CD14-positive monocyte (primary cell): ENCODE measurements at regions not wholly inside any gene's neighbourhood (a gene's known extent, or its start where the extent isn't known, plus 50 kb on each side); places are given as distances from the start of the nearest gene placed in this dataset.

ENCODE experiments used
- DNase-seq, 3 donors: peaks; one replicate each; pipeline ENCODE4 v3.0.0-alpha.2; 2011 to 2022
- H2AFZ ChIP-seq: 2 replicates; pipeline ENCODE4 v1.6.0; 2012; ENCODE audit warnings: mild to moderate bottlenecking, low read depth, low read length, inconsistent platforms; ENCODE audit not compliant: insufficient read depth, poor library complexity, severe bottlenecking
- H3K27ac ChIP-seq, 2 donors: 1 replicate in 1 of 2; 2 replicates in 1 of 2; pipeline ENCODE4 v1.5.1; 2012 to 2013; ENCODE audit warnings: low read length in 2 of 2, control low read depth in 1 of 2, inconsistent platforms in 1 of 2, low read depth in 1 of 2, mild to moderate bottlenecking in 1 of 2
- H3K27me3 ChIP-seq, 2 donors: one replicate each; pipeline versions ENCODE4 v1.6.0 to v1.6.1; 2011 to 2013; ENCODE audit warnings: low read length in 2 of 2; ENCODE audit not compliant: control insufficient read depth in 2 of 2, insufficient read depth in 2 of 2
- H3K36me3 ChIP-seq, 2 donors: replicated peaks in 1 of 2; 1 replicate in 1 of 2; 2 replicates in 1 of 2; pipeline versions ENCODE4 v1.5.1 to v1.6.1; 2012 to 2013; ENCODE audit warnings: low read length in 2 of 2, control low read depth in 1 of 2, inconsistent platforms in 1 of 2, mild to moderate bottlenecking in 1 of 2; ENCODE audit not compliant: insufficient read depth in 2 of 2, control insufficient read depth in 1 of 2
- H3K4me1 ChIP-seq, 2 donors: 1 replicate in 1 of 2; 2 replicates in 1 of 2; pipeline versions ENCODE4 v1.5.1 to v1.6.1; 2012 to 2013; ENCODE audit warnings: low read length in 2 of 2, control low read depth in 1 of 2, inconsistent platforms in 1 of 2, mild to moderate bottlenecking in 1 of 2, moderate library complexity in 1 of 2; ENCODE audit not compliant: insufficient read depth in 2 of 2, control insufficient read depth in 1 of 2
- H3K4me2 ChIP-seq: replicated peaks from 2 replicates; pipeline ENCODE3; 2012; ENCODE audit warnings: low read length, moderate library complexity, mild to moderate bottlenecking; ENCODE audit not compliant: poor library complexity, severe bottlenecking; ENCODE audit errors: extremely low read depth
- H3K4me3 ChIP-seq, 3 experiments: fragments of 200-600 bp in 1 of 3; sonication (generic) in 1 of 3; replicated peaks in 1 of 3; 1 replicate in 2 of 3; 2 replicates in 1 of 3; pipeline ENCODE4 v1.5.1; 2011 to 2013; ENCODE audit warnings: low read length in 3 of 3, mild to moderate bottlenecking in 3 of 3, control low read depth in 2 of 3, low read depth in 2 of 3, inconsistent platforms in 1 of 3, moderate library complexity in 1 of 3
- H3K79me2 ChIP-seq: 2 replicates; pipeline ENCODE4 v1.6.0; 2012; ENCODE audit warnings: mild to moderate bottlenecking, control low read depth, inconsistent platforms, low read length, moderate library complexity; ENCODE audit not compliant: insufficient read depth
- H3K9ac ChIP-seq: 2 replicates; pipeline ENCODE4 v1.6.0; 2017; ENCODE audit warnings: low read length, mild to moderate bottlenecking; ENCODE audit not compliant: insufficient read depth, poor library complexity, severe bottlenecking
- H3K9me3 ChIP-seq, 2 donors: replicated peaks in 1 of 2; 1 replicate in 1 of 2; 2 replicates in 1 of 2; pipeline versions ENCODE4 v1.5.1 to v1.6.1; 2012 to 2013; ENCODE audit warnings: low read length in 2 of 2, control low read depth in 1 of 2; ENCODE audit not compliant: control insufficient read depth in 1 of 2, insufficient read depth in 1 of 2
- H4K20me1 ChIP-seq: 2 replicates; pipeline ENCODE4 v1.6.0; 2012; ENCODE audit warnings: mild to moderate bottlenecking, low read length, control low read depth, moderate library complexity; ENCODE audit not compliant: insufficient read depth
- H3K27ac Mint-ChIP-seq, 7 donors: one replicate each; pipeline ENCODE4 v1.8.0; 2020; ENCODE audit warnings: mild to moderate bottlenecking in 7 of 7, mixed read lengths in 7 of 7, moderate library complexity in 6 of 7, inconsistent platforms in 2 of 7
- H3K27me3 Mint-ChIP-seq, 3 donors: one replicate each; pipeline ENCODE4 v1.8.0; 2021 to 2022; ENCODE audit warnings: low read depth in 3 of 3, mild to moderate bottlenecking in 3 of 3, mixed read lengths in 3 of 3, moderate library complexity in 3 of 3, inconsistent platforms in 1 of 3
- H3K36me3 Mint-ChIP-seq, 2 donors: one replicate each; pipeline ENCODE4 v1.8.0; 2020; ENCODE audit warnings: mixed read lengths in 2 of 2, inconsistent platforms in 1 of 2, mild to moderate bottlenecking in 1 of 2
- H3K4me1 Mint-ChIP-seq: one replicate; pipeline ENCODE4 v1.8.0; 2020; ENCODE audit warnings: mild to moderate bottlenecking, mixed read lengths
- H3K4me3 Mint-ChIP-seq, 2 donors: one replicate each; pipeline ENCODE4 v1.8.0; 2020; ENCODE audit warnings: mild to moderate bottlenecking in 2 of 2, mixed read lengths in 2 of 2, moderate library complexity in 1 of 2
- H3K9me3 Mint-ChIP-seq, 7 donors: one replicate each; pipeline ENCODE4 v1.8.0; 2020 to 2022; ENCODE audit warnings: mixed read lengths in 7 of 7, mild to moderate bottlenecking in 6 of 7, moderate library complexity in 6 of 7, inconsistent platforms in 2 of 7
- CTCF ChIP-seq: fragments of 200-600 bp; IDR thresholded peaks from one replicate; pipeline ENCODE4 v1.8.0; 2022; ENCODE audit warnings: antibody characterized with exemption, mild to moderate bottlenecking
- WGBS: methylation state at CpG from one replicate; pipeline ENCODE4 v1.1.5; 2013; ENCODE audit warnings: missing lambda C conversion rate; ENCODE audit not compliant: insufficient coverage; 5-methylcytosine and 5-hydroxymethylcytosine counted together
- intact Hi-C, 2 donors: fragments of 100-400 bp; cut with micrococcal nuclease; formaldehyde crosslinking; loops; one replicate each; pipeline versions ENCODE4 v1.15.0 to v1.15.1; 2023

DNA sequence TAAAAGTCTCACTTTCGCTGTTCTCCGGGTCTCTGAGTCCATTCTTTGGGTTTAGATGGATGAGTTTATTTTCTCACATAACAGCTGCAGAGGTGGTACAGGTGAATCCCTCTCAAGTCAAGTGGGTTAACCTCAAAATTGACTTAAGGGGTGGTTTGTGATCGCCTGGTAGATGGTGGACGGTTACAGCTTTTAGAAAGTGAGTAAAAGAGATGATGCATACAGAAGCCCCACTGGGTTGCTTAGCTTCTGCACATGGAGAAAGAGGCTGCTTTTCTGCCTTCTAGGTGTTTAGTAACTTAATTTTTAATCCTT is 146.7 kb downstream of the TRIM27 start:
- TF ChIP-seq CTCF, result no peak
- peaks cover 5 to 21% of the 10 kb centered on the region in 2 donors for H3K36me3 Mint-ChIP-seq
- no peak overlapping the region for H3K4me3 ChIP-seq
- H3K4me1 ChIP-seq, result peaks cover 4 to 6% of the 10 kb centered on the region in 2 donors
- intact Hi-C loops, result no loop called here
- no peak overlapping the region for H2AFZ ChIP-seq
- H3K27ac ChIP-seq, result no peak overlapping the region
- H3K4me2 ChIP-seq, result no peak overlapping the region
- H3K4me1 Mint-ChIP-seq, result peaks cover 13% of the 10 kb centered on the region
- H3K27me3 ChIP-seq, result peaks cover 92 to 100% of the 10 kb centered on the region in 2 donors
- peaks cover 43 to 94% of the 10 kb centered on the region in 2 donors for H3K9me3 ChIP-seq
- no peaks in the 10 kb centered on the region for H3K36me3 ChIP-seq
- no peaks in the 10 kb centered on the region for H4K20me1 ChIP-seq
- H3K9ac ChIP-seq, result no peak overlapping the region
- WGBS, result 18% methylated on average over 2 of the region's 4 CpGs
- peaks cover 25 to 84% (median 71%) of the 10 kb centered on the region in 7 donors for H3K9me3 Mint-ChIP-seq
- H3K4me3 Mint-ChIP-seq, result peak overlapping the region in 1 of 2 donors; percentile 77
- no peak overlapping the region for H3K27ac Mint-ChIP-seq
- DNase-seq, result no peak
- H3K27me3 Mint-ChIP-seq, result peaks cover 96 to 97% (median 97%) of the 10 kb centered on the region in 3 donors
- no peaks in the 10 kb centered on the region for H3K79me2 ChIP-seq

GRCh38 chr6:28782113-28782673 is 141.6 kb downstream of the TRIM27 start:
- Histone ChIP-seq H3K4me3 (peak overlapping the region in 1 of 3 experiments; percentile 42), H3K9me3 (peaks cover 24 to 85% of the 10 kb centered on the region in 2 donors), H3K79me2 (no peaks in the 10 kb centered on the region), H3K27me3 (peaks cover 82 to 100% of the 10 kb centered on the region in 2 donors), H3K9ac (no peak overlapping the region), H4K20me1 (no peaks in the 10 kb centered on the region), H2AFZ (no peak overlapping the region), H3K4me2 (no peak overlapping the region), H3K27ac (no peak overlapping the region), H3K36me3 (no peaks in the 10 kb centered on the region), H3K4me1 (peaks cover 6 to 8% of the 10 kb centered on the region in 2 donors)
- Mint-ChIP-seq H3K36me3 (peaks cover 13 to 23% of the 10 kb centered on the region in 2 donors), H3K4me3 (peak overlapping the region; percentile 13 to 85), H3K4me1 (peaks cover 10% of the 10 kb centered on the region), H3K27ac (no peak overlapping the region), H3K27me3 (peaks cover 94 to 96% (median 96%) of the 10 kb centered on the region in 3 donors), H3K9me3 (peaks cover 31 to 87% (median 75%) of the 10 kb centered on the region in 7 donors)
- intact Hi-C loops, result no loop called here
- TF ChIP-seq CTCF, result no peak
- no peak for DNase-seq
- 0% methylated on average over 1 of the region's 5 CpGs for WGBS
